Hindlimb muscle (tissue), 1 donor: ENCODE measurements at regions not wholly inside any gene's neighbourhood (a gene's known extent, or its start where the extent isn't known, plus 50 kb on each side); places are given as distances from the start of the nearest gene placed in this dataset.
"Not testable (repeated sequence)": the region's sequence is repeated elsewhere in the genome, so short reads cannot be mapped to it uniquely, and the experiment has no call there.

Source experiments
- DNase-seq: peaks from one replicate; pipeline ENCODE4 v3.0.0-alpha.2; 2013

GRCh38 chr6:85714893-85715530, 72.3 kb upstream of the SYNCRIP start:
- DNase-seq, result no peak

- DNase-seq, result no peak
Observed at GRCh38 chr6:85712346-85712745, 69.7 kb upstream of the SYNCRIP start.

GRCh38 chr6:85707515-85708145, 64.9 kb upstream of the SYNCRIP start:
- not testable (repeated sequence) for DNase-seq

- no peak for DNase-seq
Observed at GRCh38 chr6:85706272-85706671, 63.6 kb upstream of the SYNCRIP start.

DNA sequence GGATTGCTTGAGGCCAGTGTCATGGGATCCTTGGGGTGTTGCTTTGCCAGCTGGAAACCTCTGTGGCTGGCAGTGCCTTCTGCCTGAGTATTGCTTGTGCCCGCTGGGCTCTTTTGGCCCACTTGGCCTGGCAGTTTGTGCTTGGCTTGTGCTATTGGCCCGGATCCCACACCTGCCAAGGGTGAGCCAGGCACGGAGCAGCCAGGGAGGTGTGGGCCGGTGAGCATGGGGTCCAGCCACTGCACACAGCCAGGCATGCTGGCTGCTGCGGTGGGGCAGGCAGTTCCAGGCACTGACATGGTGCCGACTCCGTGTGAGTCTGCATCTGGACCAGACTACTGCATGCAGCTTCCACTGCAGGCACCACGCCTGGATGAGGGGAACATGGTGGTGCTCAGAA, 62.5 kb upstream of the SYNCRIP start:
- no peak for DNase-seq

GRCh38 chr6:85703406-85703805, 60.7 kb upstream of the SYNCRIP start:
- DNase-seq, result no peak
